Suprapubic skin (tissue), 4 donors: ENCODE measurements at regions not wholly inside any gene's neighbourhood (a gene's known extent, or its start where the extent isn't known, plus 50 kb on each side); places are given as distances from the start of the nearest gene placed in this dataset.

Experiments
- DNase-seq, 2 donors: peaks; one replicate each; pipeline ENCODE4 v3.0.0-alpha.2; 2019; ENCODE audit warnings: low spot score in 2 of 2
- H3K27ac ChIP-seq: fragments of 200-600 bp; sonication (generic); one replicate; pipeline ENCODE4 v1.5.1; 2019
- H3K27me3 ChIP-seq: fragments of 200-600 bp; sonication (generic); one replicate; pipeline ENCODE4 v1.5.1; 2019
- H3K36me3 ChIP-seq: fragments of 200-600 bp; sonication (generic); one replicate; pipeline ENCODE4 v1.5.1; 2019
- H3K4me1 ChIP-seq: fragments of 200-600 bp; sonication (generic); one replicate; pipeline ENCODE4 v1.5.1; 2019
- H3K4me3 ChIP-seq: fragments of 200-600 bp; sonication (generic); one replicate; pipeline ENCODE4 v1.5.1; 2019; ENCODE audit warnings: mild to moderate bottlenecking
- H3K9me3 ChIP-seq: fragments of 200-600 bp; sonication (generic); one replicate; pipeline ENCODE4 v1.5.1; 2019
- EP300 ChIP-seq: sonication (generic); formaldehyde crosslinking; IDR thresholded peaks from one replicate; pipeline ENCODE4 v1.6.1; 2017; ENCODE audit warnings: antibody characterized with exemption
- POLR2A ChIP-seq, 2 donors: fragments of 450-650 bp; IDR thresholded peaks; one replicate each; pipeline ENCODE4 v1.6.1; 2017; ENCODE audit warnings: antibody characterized with exemption in 2 of 2, mild to moderate bottlenecking in 2 of 2, moderate library complexity in 2 of 2
- POLR2AphosphoS5 ChIP-seq, 3 donors: sonication (generic); formaldehyde crosslinking; IDR thresholded peaks; one replicate each; pipeline ENCODE4 v1.6.1; 2017; ENCODE audit warnings: antibody characterized with exemption in 3 of 3
- WGBS: methylation state at CpG from one replicate; pipeline ENCODE4 v1.1.5; 2018; 5-methylcytosine and 5-hydroxymethylcytosine counted together
- TF ChIP-seq, protein P1 (sequence below), 2 donors: fragments of 200-600 bp in 1 of 2; fragments of 450-650 bp in 1 of 2; sonication (generic) in 1 of 2; IDR thresholded peaks; one replicate each; pipeline ENCODE4 v1.5.1; 2016 to 2019; ENCODE audit warnings: antibody characterized with exemption in 2 of 2, mild to moderate bottlenecking in 1 of 2, moderate library complexity in 1 of 2

DNA sequence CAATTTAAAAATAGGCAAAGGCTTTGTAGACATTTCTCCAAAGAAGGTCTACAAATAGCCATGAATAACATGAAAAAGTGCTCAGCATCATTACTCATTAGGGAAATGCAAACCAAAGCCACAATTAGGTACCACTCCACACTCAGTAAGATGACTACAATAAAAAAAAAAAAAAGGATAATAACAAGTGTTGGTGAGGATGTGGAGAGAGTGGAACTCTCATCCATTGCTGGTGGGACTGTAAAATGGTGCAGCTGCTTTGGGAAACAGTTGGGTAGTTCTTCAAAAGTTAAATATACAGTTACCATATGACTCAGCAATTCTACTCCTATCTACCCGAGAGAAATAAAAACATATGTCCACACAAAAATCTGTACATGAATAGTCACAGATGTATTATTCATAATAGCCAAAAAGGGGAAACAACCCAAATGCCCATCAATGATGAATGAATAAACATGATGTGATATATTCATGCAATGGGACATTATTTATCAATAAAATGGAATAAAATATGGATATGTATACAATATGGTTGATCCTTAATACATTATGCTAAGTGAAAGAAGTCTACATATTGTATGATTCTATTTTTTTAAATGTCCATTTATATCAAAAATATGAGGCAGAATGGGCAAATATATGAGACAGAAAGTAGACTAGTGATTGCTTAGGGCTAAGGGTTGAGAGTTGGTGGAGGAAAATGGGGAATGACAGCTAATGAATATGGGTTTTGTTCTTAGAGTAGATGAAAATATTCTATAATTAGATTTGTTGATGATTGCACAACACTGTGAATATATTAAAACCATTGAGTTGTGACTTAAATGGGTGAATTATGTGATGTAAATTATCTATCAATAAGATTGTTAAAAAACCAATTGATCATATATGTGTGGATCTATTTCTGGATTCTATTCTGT, 66.1 kb upstream of the SMAD3 start:
- H3K4me1 ChIP-seq, result no peaks in the 10 kb centered on the region
- H3K4me3 ChIP-seq, result no peak overlapping the region
- H3K9me3 ChIP-seq, result no peaks in the 10 kb centered on the region
- 64% methylated on average over 1 of the region's 1 CpG for WGBS
- no peaks in the 10 kb centered on the region for H3K36me3 ChIP-seq
- H3K27ac ChIP-seq, result no peak overlapping the region
- TF ChIP-seq POLR2A (IDR thresholded peaks at IDR 0.05), result no peak
- no peak for TF ChIP-seq EP300
- TF ChIP-seq, protein P1, sequence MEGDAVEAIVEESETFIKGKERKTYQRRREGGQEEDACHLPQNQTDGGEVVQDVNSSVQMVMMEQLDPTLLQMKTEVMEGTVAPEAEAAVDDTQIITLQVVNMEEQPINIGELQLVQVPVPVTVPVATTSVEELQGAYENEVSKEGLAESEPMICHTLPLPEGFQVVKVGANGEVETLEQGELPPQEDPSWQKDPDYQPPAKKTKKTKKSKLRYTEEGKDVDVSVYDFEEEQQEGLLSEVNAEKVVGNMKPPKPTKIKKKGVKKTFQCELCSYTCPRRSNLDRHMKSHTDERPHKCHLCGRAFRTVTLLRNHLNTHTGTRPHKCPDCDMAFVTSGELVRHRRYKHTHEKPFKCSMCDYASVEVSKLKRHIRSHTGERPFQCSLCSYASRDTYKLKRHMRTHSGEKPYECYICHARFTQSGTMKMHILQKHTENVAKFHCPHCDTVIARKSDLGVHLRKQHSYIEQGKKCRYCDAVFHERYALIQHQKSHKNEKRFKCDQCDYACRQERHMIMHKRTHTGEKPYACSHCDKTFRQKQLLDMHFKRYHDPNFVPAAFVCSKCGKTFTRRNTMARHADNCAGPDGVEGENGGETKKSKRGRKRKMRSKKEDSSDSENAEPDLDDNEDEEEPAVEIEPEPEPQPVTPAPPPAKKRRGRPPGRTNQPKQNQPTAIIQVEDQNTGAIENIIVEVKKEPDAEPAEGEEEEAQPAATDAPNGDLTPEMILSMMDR (IDR thresholded peaks at IDR 0.05), result no peak
- no peak for TF ChIP-seq POLR2AphosphoS5 (IDR thresholded peaks at IDR 0.05)
- no peak for DNase-seq
- no peaks in the 10 kb centered on the region for H3K27me3 ChIP-seq

DNA sequence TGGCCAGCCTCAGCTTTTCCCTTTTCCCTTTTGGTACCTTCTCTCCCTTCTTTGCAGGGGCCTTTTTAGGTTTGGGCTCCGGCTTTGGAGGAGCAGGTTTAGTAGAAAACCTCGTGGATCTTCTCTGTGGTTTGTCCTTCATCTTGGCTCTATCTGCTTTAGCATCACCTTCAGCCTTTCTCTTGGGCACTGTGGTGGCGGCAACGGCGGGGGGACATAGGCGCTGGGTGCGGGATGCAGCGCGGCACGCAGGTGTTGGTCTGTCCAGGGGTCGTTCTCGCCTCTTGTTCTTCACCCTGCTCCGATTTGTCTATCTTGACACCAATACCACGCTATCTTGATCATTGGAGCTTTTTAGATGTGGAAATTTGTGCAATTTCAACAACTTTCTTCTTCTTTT, 64.5 kb upstream of the SMAD3 start:
- Histone ChIP-seq H3K9me3 (no peaks in the 10 kb centered on the region), H3K27ac (no peak overlapping the region), H3K4me1 (no peaks in the 10 kb centered on the region), H3K27me3 (no peaks in the 10 kb centered on the region), H3K36me3 (no peaks in the 10 kb centered on the region), H3K4me3 (no peak overlapping the region)
- WGBS, result 93% methylated on average over 14 of the region's 14 CpGs
- no peak for TF ChIP-seq POLR2A (IDR thresholded peaks at IDR 0.05)
- TF ChIP-seq, protein P1 (IDR thresholded peaks at IDR 0.05), result no peak
- TF ChIP-seq POLR2AphosphoS5 (IDR thresholded peaks at IDR 0.05), result no peak
- no peak for TF ChIP-seq EP300
- no peak for DNase-seq

DNA sequence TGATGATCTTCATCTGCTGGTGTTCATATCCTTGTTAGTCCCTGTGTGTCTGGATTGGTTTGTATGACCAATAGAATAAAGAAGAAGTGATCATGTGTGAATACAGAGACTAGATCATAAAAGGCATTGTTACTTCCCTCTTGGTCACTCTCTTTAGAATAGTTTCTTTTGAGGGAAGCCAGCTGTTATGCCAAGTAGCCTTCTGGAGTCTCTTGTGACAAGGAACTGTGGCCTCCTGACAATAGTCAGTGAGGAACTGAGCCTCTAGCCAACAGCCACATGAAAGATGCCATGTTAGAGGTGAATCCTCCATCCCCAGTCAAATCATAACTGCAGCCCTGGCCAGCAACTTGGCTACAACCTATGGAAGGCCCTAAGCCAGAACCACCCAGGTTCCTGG, 63.0 kb upstream of the SMAD3 start:
- Histone ChIP-seq H3K9me3 (no peaks in the 10 kb centered on the region), H3K36me3 (no peaks in the 10 kb centered on the region), H3K4me1 (no peaks in the 10 kb centered on the region), H3K4me3 (no peak overlapping the region), H3K27me3 (no peaks in the 10 kb centered on the region), H3K27ac (no peak overlapping the region)
- TF ChIP-seq POLR2AphosphoS5 (IDR thresholded peaks at IDR 0.05), result no peak
- no peak for TF ChIP-seq EP300
- TF ChIP-seq POLR2A (IDR thresholded peaks at IDR 0.05), result no peak
- TF ChIP-seq, protein P1 (IDR thresholded peaks at IDR 0.05), result no peak
- DNase-seq, result no peak

DNA sequence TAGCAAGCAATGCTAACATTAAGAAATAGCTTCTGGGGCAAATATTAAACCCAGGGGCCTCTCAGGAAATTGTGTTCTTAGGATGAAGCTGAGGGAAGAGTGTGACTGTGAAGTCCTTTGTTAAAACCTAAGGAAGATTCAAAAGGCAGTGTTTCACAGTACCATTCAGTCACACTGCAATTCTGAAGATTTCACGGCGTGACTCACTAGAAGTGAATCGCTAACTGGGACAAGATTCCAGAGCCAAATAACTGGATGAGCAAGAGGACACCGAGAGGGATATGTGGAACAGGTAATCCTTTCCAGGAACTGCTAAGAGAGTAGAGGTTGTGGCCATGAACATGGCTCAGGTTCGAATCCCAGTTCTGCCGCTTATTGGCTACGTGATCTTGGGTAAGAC, 61.8 kb upstream of the SMAD3 start:
- no peak for TF ChIP-seq POLR2AphosphoS5 (IDR thresholded peaks at IDR 0.05)
- TF ChIP-seq, protein P1 (IDR thresholded peaks at IDR 0.05), result no peak
- TF ChIP-seq EP300, result no peak
- TF ChIP-seq POLR2A (IDR thresholded peaks at IDR 0.05), result no peak
- Histone ChIP-seq H3K27me3 (no peaks in the 10 kb centered on the region), H3K4me3 (no peak overlapping the region), H3K4me1 (no peaks in the 10 kb centered on the region), H3K27ac (no peak overlapping the region), H3K9me3 (no peaks in the 10 kb centered on the region), H3K36me3 (no peaks in the 10 kb centered on the region)
- WGBS, result 91% methylated on average over 7 of the region's 7 CpGs
- DNase-seq, result no peak

DNA sequence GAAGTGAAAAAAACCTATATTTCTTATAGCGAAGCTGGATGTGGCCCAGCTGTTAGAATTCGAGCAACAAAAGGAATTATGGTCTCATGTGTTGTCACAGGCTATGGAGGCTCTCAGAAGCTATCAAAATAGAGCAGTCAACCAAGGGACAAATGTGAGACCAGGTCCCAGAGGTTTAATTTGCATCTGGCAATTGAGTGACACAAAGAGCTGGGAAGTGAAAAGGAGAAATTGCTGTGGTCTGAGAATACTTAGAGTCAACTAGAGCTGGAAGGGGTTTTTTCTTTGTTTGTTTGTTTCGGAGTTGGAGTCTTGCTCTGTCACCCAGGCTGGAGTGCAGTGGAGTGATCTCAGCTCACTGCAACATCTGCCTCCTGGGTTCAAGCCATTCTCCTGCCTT, 61.3 kb upstream of the SMAD3 start:
- Histone ChIP-seq H3K4me3 (no peak overlapping the region), H3K9me3 (no peaks in the 10 kb centered on the region), H3K4me1 (no peaks in the 10 kb centered on the region), H3K27ac (no peak overlapping the region), H3K27me3 (no peaks in the 10 kb centered on the region), H3K36me3 (no peaks in the 10 kb centered on the region)
- TF ChIP-seq POLR2AphosphoS5 (IDR thresholded peaks at IDR 0.05) (no peak), EP300 (no peak), POLR2A (IDR thresholded peaks at IDR 0.05) (no peak)
- TF ChIP-seq, protein P1 (IDR thresholded peaks at IDR 0.05), result no peak
- DNase-seq, result no peak
- WGBS, result 90% methylated on average over 3 of the region's 3 CpGs
